NCI-H345 treated with DMSO at 0.1 percent for 48 hours (cell line): ENCODE measurements at regions not wholly inside any gene's neighbourhood (a gene's known extent, or its start where the extent isn't known, plus 50 kb on each side); places are given as distances from the start of the nearest gene placed in this dataset.
"Not testable (repeated sequence)": the region's sequence is repeated elsewhere in the genome, so short reads cannot be mapped to it uniquely, and the experiment has no call there.

Experiments used
- DNase-seq: peaks from one replicate; lab custom pipeline; 2025; ENCODE audit not compliant: unreplicated experiment; lab: John Stamatoyannopoulos, UW

DNA sequence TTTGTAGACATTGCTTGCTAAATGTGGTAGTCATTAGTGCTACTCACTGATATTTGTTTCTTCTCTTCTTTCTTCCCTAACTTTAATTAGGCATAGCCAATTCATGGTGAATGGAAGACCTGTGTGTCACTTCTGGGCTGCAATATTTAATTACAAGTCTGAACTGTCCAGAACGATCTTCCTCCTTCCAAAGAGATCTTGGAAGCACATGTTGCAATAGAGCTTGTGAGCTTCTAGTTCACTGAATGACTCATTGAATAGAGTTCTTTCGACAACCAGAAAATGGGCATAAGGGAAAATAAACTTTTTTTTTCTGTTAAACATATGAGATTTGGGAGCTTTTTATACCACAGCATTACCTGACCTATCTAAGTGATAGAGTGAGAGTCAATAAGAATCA is 1264.6 kb downstream of the PCDH9 start:
- DNase-seq, result no peak

DNA sequence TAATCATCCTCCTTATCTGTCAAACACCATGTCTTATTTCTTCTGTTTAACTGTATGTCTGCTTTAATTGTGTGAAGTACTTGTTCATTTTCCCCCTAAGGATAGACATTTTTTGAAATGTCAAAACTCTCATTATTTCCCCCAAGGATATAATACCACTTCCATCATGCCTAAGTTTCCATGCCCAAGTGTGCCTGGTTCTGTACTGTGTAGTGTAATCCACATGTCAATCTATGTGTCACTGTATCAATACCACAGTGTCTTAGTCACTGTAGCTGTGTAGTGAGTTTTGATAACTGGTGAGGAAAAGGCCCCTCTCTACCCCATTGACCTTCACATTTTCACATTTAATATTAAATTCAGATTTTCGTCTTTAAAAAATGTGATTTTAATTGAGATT is 1265.5 kb downstream of the PCDH9 start:
- no peak for DNase-seq

DNA sequence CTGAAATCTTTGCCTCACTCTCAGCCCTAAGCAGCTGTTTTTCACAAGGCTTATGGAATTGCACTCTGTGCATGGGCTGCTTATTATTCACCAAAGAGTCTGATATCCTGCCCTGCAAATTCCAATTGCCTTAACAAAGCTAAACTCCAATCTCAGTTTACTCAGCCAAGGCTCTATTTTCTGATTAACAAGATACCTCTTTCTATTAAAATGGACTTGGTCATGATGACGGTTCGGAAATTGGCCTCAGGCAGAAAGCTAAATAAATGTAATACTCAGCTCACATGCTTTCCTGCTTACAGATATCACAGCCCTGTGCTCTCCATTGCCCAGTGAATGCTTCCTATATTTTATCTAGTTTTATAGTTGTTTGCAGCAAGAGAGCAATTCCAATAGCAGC is 1270.8 kb downstream of the PCDH9 start:
- no peak for DNase-seq

DNA sequence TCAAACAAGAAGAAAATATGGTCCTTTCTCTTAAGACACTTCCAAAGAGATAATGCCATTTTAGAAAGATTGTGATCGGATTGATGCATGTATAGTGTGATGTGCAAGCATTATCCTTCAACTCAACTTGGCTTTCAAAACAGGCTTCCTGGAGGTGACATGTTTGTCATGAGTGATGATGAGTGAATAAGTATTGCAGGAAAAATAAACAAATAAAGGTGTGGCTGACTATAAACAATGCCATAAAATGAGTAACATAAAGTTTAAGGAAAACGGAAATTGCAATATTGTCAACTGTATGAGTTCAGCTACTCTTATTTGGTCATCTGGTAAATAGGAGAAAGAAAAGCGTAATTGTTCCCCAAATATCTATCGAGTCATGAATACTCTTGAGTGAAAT is 1283.7 kb downstream of the PCDH9 start:
- no peak for DNase-seq

DNA sequence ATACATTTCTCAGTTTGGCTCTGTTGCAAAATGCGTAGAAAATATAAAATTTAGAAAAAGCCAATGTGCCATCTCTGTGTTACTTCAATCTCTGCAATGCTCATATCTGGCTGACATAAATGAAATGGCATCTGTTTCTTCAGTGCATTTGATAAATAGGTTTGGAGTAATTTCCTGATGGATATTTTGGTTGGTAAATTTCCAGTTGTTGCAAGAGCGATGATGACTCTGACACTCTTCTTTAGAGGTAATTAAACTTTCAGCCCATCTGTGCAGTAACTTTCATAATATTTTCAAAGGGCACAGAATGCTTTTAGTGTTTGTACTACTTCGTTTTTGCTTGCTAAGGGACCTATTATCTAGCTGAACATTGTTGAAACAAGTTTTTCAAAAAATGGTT is 1286.4 kb downstream of the PCDH9 start:
- DNase-seq, result no peak

DNA sequence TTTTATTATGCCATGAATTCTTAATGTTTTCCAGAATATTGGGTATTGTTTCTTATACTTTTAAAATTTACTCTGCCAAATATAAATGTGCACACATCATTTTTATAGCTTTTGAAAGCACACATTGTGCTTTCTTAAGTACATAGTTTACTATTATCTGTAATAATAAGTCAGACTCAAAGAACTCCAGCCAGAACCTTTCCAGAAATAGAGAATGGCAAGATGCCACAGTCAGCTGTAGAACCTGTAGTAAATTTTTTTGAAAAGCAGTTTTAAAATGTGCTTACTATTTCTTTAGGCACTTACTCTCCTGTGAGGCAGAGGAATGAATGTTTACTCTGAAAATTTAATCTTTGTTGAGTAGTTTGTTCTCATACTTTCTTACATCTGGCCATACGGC is 1287.1 kb downstream of the PCDH9 start:
- DNase-seq, result no peak

DNA sequence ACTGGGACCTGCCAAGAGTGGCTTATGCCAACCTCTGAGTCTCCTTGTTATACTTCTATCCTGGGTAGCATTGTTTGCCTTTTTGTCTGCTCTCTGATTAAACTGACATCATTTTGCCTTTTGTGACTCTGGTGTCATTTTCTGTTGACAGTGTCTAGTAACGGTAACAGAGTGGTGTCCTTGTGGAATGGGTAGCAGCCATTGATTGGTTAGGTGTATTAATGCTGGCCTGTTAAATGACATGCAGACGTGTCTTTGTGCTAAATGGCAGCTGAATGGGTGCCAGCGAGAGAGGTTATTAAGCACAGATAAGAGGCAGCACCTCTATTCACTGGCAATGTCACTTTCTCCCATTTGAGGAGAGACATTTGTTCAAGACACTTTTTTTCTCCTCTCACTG is 1289.4 kb downstream of the PCDH9 start:
- DNase-seq, result peak; percentile 6

DNA sequence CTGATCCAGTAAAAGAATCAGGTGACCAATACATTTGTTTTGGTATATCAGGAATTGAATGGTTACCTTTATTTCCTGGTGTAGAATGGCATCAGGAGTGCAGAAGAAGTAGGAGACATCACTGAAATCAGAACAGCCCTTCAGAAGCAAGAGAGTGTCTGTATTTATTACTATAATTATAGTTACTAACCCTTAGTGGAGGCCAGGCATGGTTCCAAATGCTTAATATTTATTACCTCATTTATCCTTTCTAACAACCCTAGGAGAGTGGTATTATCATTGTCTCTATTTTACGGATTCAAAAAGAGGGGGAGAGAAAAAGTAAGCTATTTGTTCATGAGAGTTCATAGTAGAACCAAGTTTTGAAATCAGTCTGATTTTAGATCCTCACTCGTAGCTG is 1292.9 kb downstream of the PCDH9 start:
- DNase-seq, result no peak

DNA sequence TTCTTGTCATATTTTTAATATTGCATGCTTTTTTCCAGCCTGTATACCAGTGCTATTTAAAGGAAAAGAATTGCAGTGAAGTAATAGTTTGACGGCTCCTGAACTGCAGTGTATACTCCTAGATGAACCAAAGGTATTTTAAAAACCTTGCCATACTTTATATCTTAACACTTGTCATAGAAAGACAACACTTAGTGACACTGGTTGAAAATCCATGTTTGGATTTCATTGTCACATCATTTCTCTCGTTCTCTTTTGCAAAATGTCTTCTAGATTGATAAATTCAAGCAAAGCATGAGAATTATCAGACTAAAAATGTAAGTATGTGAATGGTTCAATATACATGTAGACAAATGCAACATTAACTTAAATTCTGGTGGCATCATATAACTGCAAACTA is 1293.9 kb downstream of the PCDH9 start:
- DNase-seq, result no peak

DNA sequence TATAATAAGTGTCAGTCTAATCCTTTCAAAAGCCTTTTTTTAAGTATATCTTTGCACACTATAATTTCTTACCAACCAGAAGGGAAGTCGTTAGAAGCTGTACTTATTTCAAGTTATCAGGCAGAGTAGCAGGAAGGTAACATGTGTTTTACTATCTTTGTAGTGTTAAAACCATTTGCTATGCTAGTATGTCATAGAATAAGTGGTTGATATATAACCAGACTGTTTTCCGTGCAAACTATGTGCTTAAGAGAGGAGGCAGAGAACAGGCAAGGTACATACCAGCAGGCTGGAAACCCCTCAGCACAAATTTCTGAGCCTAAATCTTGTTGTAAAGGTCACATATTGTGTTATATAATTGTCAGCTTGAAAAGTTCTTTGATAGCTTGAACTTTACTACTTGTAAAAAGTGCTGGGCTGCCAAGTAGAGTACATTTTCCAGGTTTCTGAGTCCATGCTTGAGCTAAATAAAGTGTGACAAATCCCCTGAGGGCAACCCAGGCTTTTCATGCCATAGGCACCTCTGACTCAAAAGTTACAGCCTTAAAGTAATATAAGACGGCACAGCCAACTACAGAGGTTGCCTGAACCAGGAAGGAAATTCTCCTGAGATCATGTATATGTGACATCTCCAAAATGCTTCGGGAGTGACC is 1297.4 kb downstream of the PCDH9 start:
- no peak for DNase-seq

DNA sequence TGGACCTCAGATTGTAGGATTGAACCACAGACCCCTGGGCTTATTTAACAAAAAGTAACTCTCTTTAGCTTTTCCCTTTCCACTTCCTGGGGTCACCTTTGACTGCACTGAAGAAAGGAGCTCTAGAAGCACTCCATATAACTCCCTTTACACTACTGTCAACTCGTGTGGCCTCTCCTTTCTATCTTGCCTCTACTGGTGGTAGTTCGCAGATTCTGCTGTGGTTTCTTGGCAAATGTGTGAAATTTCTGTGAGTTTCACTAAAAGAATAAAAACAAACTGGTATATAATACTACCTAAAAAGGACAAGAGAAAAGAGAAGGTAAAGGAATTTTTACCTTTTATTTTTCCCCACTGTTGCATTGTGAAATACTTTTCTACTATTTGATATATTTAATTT is 1298.1 kb downstream of the PCDH9 start:
- no peak for DNase-seq

DNA sequence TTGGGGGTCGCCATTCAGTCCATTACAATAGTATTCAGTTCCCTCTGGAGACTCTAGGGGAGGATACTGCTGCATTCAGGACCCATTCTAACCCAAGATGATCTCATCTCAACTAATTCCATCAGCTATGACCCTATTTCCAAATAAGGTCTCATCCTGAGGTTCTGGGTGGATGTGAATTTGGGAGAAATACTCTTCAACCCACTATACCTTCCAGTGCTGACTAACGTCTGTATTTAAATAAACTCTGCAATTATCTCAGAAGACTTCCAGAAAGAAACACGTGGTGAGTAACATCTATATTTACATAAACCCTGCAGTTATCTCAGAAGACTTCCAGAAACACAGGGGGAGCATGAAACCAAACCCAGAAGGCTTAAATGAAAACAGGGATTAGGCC is 1300.7 kb downstream of the PCDH9 start:
- no peak for DNase-seq

DNA sequence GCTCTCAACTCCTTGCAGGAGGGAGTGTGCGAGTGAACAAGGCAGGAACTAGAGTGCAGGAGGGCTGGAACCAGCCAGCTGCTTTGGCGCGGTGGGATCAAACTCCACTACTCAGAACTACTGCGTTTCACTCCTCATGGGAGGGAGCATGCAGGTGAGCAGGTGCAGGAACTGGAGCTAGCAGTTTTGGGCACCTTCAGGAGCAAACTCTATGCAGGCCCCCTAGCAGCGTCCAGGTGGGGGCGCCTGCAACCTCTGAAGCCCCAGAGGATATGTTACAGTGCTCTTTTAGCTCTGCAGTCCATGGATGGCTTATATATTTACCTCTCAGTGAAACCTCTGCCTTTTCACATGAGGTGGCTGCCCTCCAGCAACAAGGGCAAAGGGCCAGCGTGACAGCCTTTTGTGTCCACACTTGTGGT is 1303.4 kb downstream of the PCDH9 start:
- DNase-seq, result no peak

DNA sequence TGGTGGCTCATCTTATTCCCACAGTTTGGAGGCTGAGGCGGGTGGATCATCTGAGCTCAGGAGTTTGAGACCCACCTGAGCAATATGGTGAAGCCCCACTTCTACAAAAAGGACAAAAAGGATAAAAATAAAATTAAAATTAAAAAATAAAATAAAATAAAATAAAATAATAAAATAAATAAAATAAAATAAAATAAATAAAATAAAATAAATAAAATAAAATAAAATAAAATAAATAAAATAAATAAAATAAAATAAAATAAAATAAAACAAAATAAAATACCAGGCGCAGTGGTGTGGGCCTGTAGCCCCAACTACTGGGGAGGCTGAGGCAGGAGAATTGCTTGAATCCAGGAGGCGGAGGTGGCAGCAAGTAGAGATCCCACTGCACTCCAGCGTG is 1307.3 kb downstream of the PCDH9 start:
- not testable (repeated sequence) for DNase-seq

DNA sequence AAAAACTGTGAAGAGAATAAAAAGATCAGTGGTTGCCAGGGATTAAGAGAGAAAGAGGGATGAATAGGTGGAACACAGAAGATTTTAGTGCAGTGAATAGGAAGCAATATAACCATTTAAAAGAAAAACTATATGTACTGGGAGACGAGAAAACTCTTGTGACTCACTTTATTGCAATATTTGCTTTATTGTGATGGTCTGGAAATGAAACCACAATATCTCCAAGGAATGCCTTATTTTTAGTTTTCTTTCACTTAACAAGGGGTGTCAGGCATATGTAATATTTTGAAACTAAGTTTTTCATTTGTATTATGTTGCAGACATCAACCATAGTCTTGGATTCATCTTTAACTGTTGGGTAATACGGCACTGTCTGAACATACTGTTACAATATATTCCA is 1308.2 kb downstream of the PCDH9 start:
- DNase-seq, result no peak

DNA sequence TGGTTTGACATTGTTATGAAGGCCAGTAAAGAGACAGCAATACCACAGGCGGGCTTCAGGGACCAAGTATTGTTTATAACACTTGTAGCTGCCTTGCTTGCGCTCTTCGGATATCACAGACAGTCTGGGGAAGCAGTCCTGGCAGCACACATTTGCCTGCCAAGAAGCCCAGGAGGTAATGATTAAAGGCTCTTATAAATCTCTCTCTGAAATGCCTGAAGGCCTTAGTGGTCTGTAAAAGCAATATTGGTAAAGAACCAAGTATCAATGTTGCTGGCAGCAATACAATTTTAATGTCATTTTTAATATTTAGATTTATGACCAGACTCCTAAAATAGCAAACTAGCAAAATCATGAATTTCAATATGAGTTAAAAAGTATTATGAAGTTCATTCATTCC is 1312.4 kb downstream of the PCDH9 start:
- DNase-seq, result no peak

DNA sequence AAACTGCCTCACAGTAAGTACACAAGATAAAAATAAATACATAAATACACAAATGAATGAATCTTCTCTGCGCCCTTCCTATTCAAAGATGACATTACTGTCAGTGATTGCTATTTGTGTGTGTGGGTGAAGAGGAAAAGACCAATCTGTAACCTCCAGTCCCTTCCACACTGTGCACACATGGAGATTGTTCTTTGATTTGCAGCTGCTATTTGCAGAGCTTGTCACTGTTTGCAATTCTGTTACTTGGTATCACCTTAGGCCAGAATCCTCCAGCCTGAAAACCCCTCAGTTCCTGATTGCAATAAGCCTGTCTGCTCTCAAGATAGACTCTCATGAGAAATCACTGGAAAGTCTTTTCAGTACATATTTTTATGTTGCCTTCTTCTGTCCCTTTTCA is 1314.9 kb downstream of the PCDH9 start:
- no peak for DNase-seq

DNA sequence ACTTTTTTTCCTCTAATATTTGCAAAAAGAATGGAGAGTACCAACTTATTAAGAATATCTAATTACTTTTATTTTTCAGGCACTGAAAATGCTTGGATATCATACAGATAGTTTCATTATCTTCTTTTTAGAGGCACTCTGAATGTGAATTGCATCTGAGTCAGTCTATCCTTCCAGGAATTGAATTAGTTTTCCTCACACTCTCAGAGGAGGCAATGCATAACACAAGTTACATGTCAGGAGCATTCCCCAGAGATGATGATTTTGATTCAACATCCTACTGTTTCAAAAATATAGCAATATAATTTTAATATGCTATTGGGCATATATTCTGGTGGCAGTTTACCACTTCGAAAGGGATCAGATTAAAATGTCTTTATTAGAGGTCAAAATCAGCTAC is 1315.4 kb downstream of the PCDH9 start:
- DNase-seq, result no peak

DNA sequence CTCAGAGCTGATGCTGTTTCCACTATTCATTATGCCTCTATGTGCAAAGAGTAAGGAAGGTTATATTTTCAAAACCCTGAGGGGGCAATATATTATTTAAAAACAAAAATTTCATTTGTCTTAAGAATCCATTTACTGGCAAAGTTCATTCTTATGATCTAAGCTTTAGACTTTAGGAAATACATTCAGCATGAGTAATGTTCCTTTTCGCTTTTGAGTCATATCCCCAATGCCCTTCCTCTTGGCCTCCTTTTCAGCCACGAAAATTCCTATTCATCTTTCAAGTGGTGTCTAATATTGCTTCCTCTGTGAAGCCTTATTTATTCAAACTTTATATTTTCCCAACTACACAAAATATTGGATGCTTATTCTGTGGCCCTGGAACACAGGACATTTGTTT is 1317.0 kb downstream of the PCDH9 start:
- DNase-seq, result no peak

DNA sequence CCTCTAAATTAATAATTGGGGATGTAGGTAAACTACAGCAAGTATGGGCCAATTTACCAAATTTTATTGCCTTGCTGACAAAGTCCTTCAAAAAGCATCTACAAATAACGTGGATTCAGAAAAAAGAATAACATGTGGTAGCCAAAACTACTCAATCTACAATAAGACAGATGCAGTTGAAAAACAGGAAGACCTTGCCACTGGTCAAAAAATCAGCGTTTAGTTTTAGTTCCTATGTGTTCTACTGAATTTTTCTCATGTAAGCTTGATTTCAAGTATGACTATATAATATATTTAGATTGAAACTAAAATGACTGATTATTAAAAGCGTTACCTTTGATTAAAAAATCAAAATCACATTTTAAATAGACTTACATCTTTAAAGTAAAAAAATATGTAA is 1317.6 kb downstream of the PCDH9 start:
- DNase-seq, result no peak

DNA sequence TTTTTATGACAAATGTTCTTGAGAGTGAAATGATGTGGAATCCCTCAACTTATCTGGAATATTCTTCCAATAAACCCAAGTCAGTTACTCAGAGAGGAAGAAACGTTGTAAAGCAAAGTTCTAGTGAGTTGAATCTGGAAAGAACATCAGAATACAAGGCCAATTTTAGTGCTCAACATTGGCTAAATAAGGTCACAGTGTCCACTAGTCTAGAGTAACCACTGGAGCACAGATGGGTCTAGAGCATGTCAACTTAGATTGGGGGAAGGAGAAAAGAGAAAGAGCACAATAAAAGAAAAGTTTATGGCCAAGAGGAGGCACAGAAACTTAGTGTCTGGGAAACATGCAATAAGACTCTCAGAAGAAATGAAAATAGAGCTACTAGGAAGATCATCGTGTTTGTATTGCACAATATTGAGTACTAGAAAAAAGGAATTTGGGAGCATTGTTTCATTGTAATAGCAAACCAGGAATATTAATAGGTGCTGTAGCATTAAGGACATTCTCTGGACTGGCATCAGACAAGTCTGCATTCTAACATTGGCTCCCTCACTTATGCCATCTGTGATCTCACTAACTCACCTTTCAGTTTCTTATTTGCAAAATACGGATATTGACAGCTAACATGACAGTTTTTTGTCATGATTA is 1318.5 kb downstream of the PCDH9 start:
- no peak for DNase-seq

DNA sequence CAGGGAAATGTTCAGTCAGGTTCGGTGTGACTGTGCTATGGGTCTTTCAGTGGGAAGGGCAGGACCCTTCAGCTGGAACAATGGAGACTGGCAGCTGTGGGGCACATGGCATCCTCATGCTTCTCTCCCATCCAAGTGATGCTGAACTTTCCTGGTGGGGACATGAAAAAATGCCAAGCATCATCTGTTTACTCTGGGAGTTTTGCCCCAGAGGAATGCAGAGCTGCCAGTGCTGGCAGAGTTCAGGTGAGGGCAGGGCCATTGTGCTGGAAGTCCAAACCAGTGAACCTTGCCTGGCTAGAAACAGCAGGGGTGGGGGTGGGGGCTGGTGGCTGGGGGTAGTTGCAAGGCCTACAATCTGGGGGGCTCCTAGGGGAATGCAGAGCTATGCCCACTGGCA is 1320.6 kb downstream of the PCDH9 start:
- no peak for DNase-seq
